ENCODE measurements at regions not wholly inside any gene's neighbourhood (a gene's known extent, or its start where the extent isn't known, plus 50 kb on each side); places are given as distances from the start of the nearest gene placed in this dataset.
A peak's percentile ranks its signal among the peaks of the same experiment; 100 is the strongest.
"Not testable (repeated sequence)": the region's sequence is repeated elsewhere in the genome, so short reads cannot be mapped to it uniquely, and the experiment has no call there.

- DNase-seq, result no peak
Observed at GRCh38 chr3:168839653-168840052, 743.9 kb upstream of the GOLIM4 start.

- DNase-seq, result no peak
Observed at GRCh38 chr3:168834558-168834957, 738.8 kb upstream of the GOLIM4 start.

- DNase-seq, result no peak
Observed at GRCh38 chr3:168828943-168829342, 733.2 kb upstream of the GOLIM4 start.

GRCh38 chr3:168828536-168828935, 732.8 kb upstream of the GOLIM4 start:
- DNase-seq, result no peak

- no peak for DNase-seq
Observed at GRCh38 chr3:168828014-168828413, 732.3 kb upstream of the GOLIM4 start.

GRCh38 chr3:168824107-168824506, 728.4 kb upstream of the GOLIM4 start:
- DNase-seq, result no peak

GRCh38 chr3:168823466-168823865, 727.7 kb upstream of the GOLIM4 start:
- no peak for DNase-seq

- DNase-seq, result peak; percentile 14
Observed at GRCh38 chr3:168820810-168821415, 725.2 kb upstream of the GOLIM4 start.

- DNase-seq, result no peak
Observed at GRCh38 chr3:168817177-168817576, 721.5 kb upstream of the GOLIM4 start.

GRCh38 chr3:168815946-168816345, 720.2 kb upstream of the GOLIM4 start:
- DNase-seq, result no peak

GRCh38 chr3:168813225-168813802, 717.6 kb upstream of the GOLIM4 start:
- DNase-seq, result peak; percentile 11

GRCh38 chr3:168812234-168812633, 716.5 kb upstream of the GOLIM4 start:
- no peak for DNase-seq

GRCh38 chr3:168808596-168808995, 712.9 kb upstream of the GOLIM4 start:
- DNase-seq, result no peak

- DNase-seq, result no peak
Observed at GRCh38 chr3:168807448-168807847, 711.7 kb upstream of the GOLIM4 start.

GRCh38 chr3:168806871-168807270, 711.1 kb upstream of the GOLIM4 start:
- no peak for DNase-seq

- no peak for DNase-seq
Observed at GRCh38 chr3:168803536-168803935, 707.8 kb upstream of the GOLIM4 start.

GRCh38 chr3:168802766-168803165, 707.0 kb upstream of the GOLIM4 start:
- DNase-seq, result no peak

GRCh38 chr3:168801794-168802193, 706.1 kb upstream of the GOLIM4 start:
- DNase-seq, result no peak

- no peak for DNase-seq
Observed at GRCh38 chr3:168796339-168796738, 700.6 kb upstream of the GOLIM4 start.

- no peak for DNase-seq
Observed at GRCh38 chr3:168794427-168794826, 698.7 kb upstream of the GOLIM4 start.

GRCh38 chr3:168782193-168782592, 686.5 kb upstream of the GOLIM4 start:
- no peak for DNase-seq

GRCh38 chr3:168779970-168780645, 684.4 kb upstream of the GOLIM4 start:
- DNase-seq, result not testable (repeated sequence)

GRCh38 chr3:168753724-168754123, 658.0 kb upstream of the GOLIM4 start:
- no peak for DNase-seq

- DNase-seq, result no peak
Observed at GRCh38 chr3:168752339-168752738, 656.6 kb upstream of the GOLIM4 start.

- no peak for DNase-seq
Observed at GRCh38 chr3:168747697-168748096, 652.0 kb upstream of the GOLIM4 start.

All from NCI-H774 (cell line).